ENCODE measurements at regions not wholly inside any gene's neighbourhood (a gene's known extent, or its start where the extent isn't known, plus 50 kb on each side); places are given as distances from the start of the nearest gene placed in this dataset.

- TF ChIP-seq CTCF (optimal IDR thresholded peaks at IDR 0.05 in 1 of 3, IDR thresholded peaks at IDR 0.05 in 1 of 3, conservative IDR thresholded peaks at IDR 0.05 in 1 of 3; ENCODE audit: extremely low read depth in 1 of 3, insufficient read depth in 2 of 3, low read length in 3 of 3) = no peak
- no peak for TF ChIP-seq EZH2 (IDR thresholded peaks at IDR 0.05; ENCODE audit: low read length)
Measured at GRCh38 chr4:11598591-11598990, 169.9 kb upstream of the HS3ST1 start.

Data from keratinocyte (primary cell).